Duodenal mucosa (tissue), 2 donors: ENCODE measurements at regions not wholly inside any gene's neighbourhood (a gene's known extent, or its start where the extent isn't known, plus 50 kb on each side); places are given as distances from the start of the nearest gene placed in this dataset.

Source experiments
- H3K27ac ChIP-seq: one replicate; pipeline ENCODE4 v1.7.0; 2013; ENCODE audit warnings: low read depth, low read length
- H3K27me3 ChIP-seq, 2 donors: one replicate each; pipeline ENCODE4 v1.7.0; 2013; ENCODE audit warnings: low read length in 2 of 2, control low read depth in 1 of 2; ENCODE audit not compliant: insufficient read depth in 2 of 2, control insufficient read depth in 1 of 2
- H3K36me3 ChIP-seq, 2 donors: one replicate each; pipeline ENCODE4 v1.7.0; 2013; ENCODE audit warnings: low read length in 2 of 2, control low read depth in 1 of 2; ENCODE audit not compliant: insufficient read depth in 2 of 2, control insufficient read depth in 1 of 2
- H3K4me1 ChIP-seq, 2 donors: one replicate each; pipeline ENCODE4 v1.7.0; 2013; ENCODE audit warnings: low read length in 2 of 2, control low read depth in 1 of 2; ENCODE audit not compliant: insufficient read depth in 2 of 2, control insufficient read depth in 1 of 2
- H3K4me3 ChIP-seq, 2 donors: one replicate each; pipeline ENCODE4 v1.7.0; 2013; ENCODE audit warnings: low read length in 2 of 2, low read depth in 1 of 2
- H3K9ac ChIP-seq, 2 donors: one replicate each; pipeline ENCODE4 v1.7.0; 2013; ENCODE audit warnings: low read length in 2 of 2, low read depth in 1 of 2
- H3K9me3 ChIP-seq, 2 donors: one replicate each; pipeline ENCODE4 v1.7.0; 2013; ENCODE audit warnings: low read length in 2 of 2, control low read depth in 1 of 2; ENCODE audit not compliant: control insufficient read depth in 1 of 2

- H3K27me3 ChIP-seq, result no peaks in the 10 kb centered on the region
- no peaks in the 10 kb centered on the region for H3K36me3 ChIP-seq
- H3K9me3 ChIP-seq, result no peaks in the 10 kb centered on the region
- no peaks in the 10 kb centered on the region for H3K4me1 ChIP-seq
- H3K27ac ChIP-seq, result no peak overlapping the region
- no peak overlapping the region for H3K4me3 ChIP-seq
- no peak overlapping the region for H3K9ac ChIP-seq
Observed at GRCh38 chrX:39834600-39834999, 263.2 kb downstream of the BCOR start.

GRCh38 chrX:39835241-39835640 is 262.5 kb downstream of the BCOR start:
- H3K4me3 ChIP-seq, result no peak overlapping the region
- no peak overlapping the region for H3K27ac ChIP-seq
- H3K9me3 ChIP-seq, result no peaks in the 10 kb centered on the region
- no peaks in the 10 kb centered on the region for H3K36me3 ChIP-seq
- H3K9ac ChIP-seq, result no peak overlapping the region
- H3K27me3 ChIP-seq, result no peaks in the 10 kb centered on the region
- H3K4me1 ChIP-seq, result no peaks in the 10 kb centered on the region

GRCh38 chrX:39835776-39836175 is 262.0 kb downstream of the BCOR start:
- no peaks in the 10 kb centered on the region for H3K27me3 ChIP-seq
- no peaks in the 10 kb centered on the region for H3K4me1 ChIP-seq
- no peak overlapping the region for H3K9ac ChIP-seq
- H3K4me3 ChIP-seq, result no peak overlapping the region
- no peaks in the 10 kb centered on the region for H3K9me3 ChIP-seq
- no peaks in the 10 kb centered on the region for H3K36me3 ChIP-seq
- no peak overlapping the region for H3K27ac ChIP-seq

GRCh38 chrX:39836802-39837420 is 260.8 kb downstream of the BCOR start:
- Histone ChIP-seq H3K9me3 (no peaks in the 10 kb centered on the region), H3K9ac (no peak overlapping the region), H3K36me3 (no peaks in the 10 kb centered on the region), H3K27ac (no peak overlapping the region), H3K27me3 (no peaks in the 10 kb centered on the region), H3K4me3 (no peak overlapping the region), H3K4me1 (no peaks in the 10 kb centered on the region)

- no peaks in the 10 kb centered on the region for H3K27me3 ChIP-seq
- no peaks in the 10 kb centered on the region for H3K4me1 ChIP-seq
- H3K9ac ChIP-seq, result no peak overlapping the region
- H3K4me3 ChIP-seq, result no peak overlapping the region
- no peaks in the 10 kb centered on the region for H3K36me3 ChIP-seq
- no peak overlapping the region for H3K27ac ChIP-seq
- H3K9me3 ChIP-seq, result no peaks in the 10 kb centered on the region
Observed at GRCh38 chrX:39837688-39838087, 260.1 kb downstream of the BCOR start.

GRCh38 chrX:39839371-39839770 is 258.4 kb downstream of the BCOR start:
- Histone ChIP-seq H3K9ac (no peak overlapping the region), H3K27ac (no peak overlapping the region), H3K9me3 (no peaks in the 10 kb centered on the region), H3K4me3 (no peak overlapping the region), H3K36me3 (no peaks in the 10 kb centered on the region), H3K27me3 (no peaks in the 10 kb centered on the region), H3K4me1 (no peaks in the 10 kb centered on the region)

- Histone ChIP-seq H3K4me1 (no peaks in the 10 kb centered on the region), H3K27ac (no peak overlapping the region), H3K27me3 (no peaks in the 10 kb centered on the region), H3K4me3 (no peak overlapping the region), H3K36me3 (no peaks in the 10 kb centered on the region), H3K9me3 (no peaks in the 10 kb centered on the region), H3K9ac (no peak overlapping the region)
Observed at GRCh38 chrX:39840133-39840532, 257.6 kb downstream of the BCOR start.

GRCh38 chrX:39840581-39841093 is 257.1 kb downstream of the BCOR start:
- Histone ChIP-seq H3K36me3 (no peaks in the 10 kb centered on the region), H3K27ac (no peak overlapping the region), H3K9me3 (no peaks in the 10 kb centered on the region), H3K9ac (no peak overlapping the region), H3K27me3 (no peaks in the 10 kb centered on the region), H3K4me3 (no peak overlapping the region), H3K4me1 (no peaks in the 10 kb centered on the region)

- no peaks in the 10 kb centered on the region for H3K4me1 ChIP-seq
- no peaks in the 10 kb centered on the region for H3K36me3 ChIP-seq
- no peaks in the 10 kb centered on the region for H3K27me3 ChIP-seq
- H3K9ac ChIP-seq, result no peak overlapping the region
- H3K4me3 ChIP-seq, result no peak overlapping the region
- no peak overlapping the region for H3K27ac ChIP-seq
- H3K9me3 ChIP-seq, result no peaks in the 10 kb centered on the region
Observed at GRCh38 chrX:39841604-39842003, 256.2 kb downstream of the BCOR start.

GRCh38 chrX:39842281-39842973 is 255.3 kb downstream of the BCOR start:
- Histone ChIP-seq H3K27ac (no peak overlapping the region), H3K27me3 (no peaks in the 10 kb centered on the region), H3K36me3 (no peaks in the 10 kb centered on the region), H3K4me1 (no peaks in the 10 kb centered on the region), H3K4me3 (no peak overlapping the region), H3K9me3 (no peaks in the 10 kb centered on the region), H3K9ac (no peak overlapping the region)
